Natural killer cell (primary cell): ENCODE measurements at regions not wholly inside any gene's neighbourhood (a gene's known extent, or its start where the extent isn't known, plus 50 kb on each side); places are given as distances from the start of the nearest gene placed in this dataset.

ENCODE experiments used
- ATAC-seq, 3 donors: fragments of 150-1000 bp in 2 of 3; fragments of 200-7000 bp in 1 of 3; cut with Tn5 transposase; 1 replicate in 1 of 3; 2 replicates in 2 of 3; pipeline ENCODE4 v1.10.0; 2021; ENCODE audit warnings: mild to moderate bottlenecking in 2 of 3, moderate library complexity in 2 of 3
- DNase-seq, 2 donors: peaks; one replicate each; pipeline versions ENCODE4 v3.0.0 to v3.0.0-alpha.2; 2013 to 2021; ENCODE audit warnings: mixed read lengths in 1 of 2
- H3K27ac ChIP-seq: one replicate; pipeline ENCODE4 v1.5.1; 2013; ENCODE audit warnings: mild to moderate bottlenecking, low read length
- H3K27me3 ChIP-seq: one replicate; pipeline ENCODE4 v1.6.1; 2013; ENCODE audit warnings: low read length; ENCODE audit not compliant: control insufficient read depth, insufficient read depth
- H3K36me3 ChIP-seq: one replicate; pipeline ENCODE4 v1.6.1; 2013; ENCODE audit warnings: low read length; ENCODE audit not compliant: control insufficient read depth, insufficient read depth
- H3K4me1 ChIP-seq: one replicate; pipeline ENCODE4 v1.6.1; 2013; ENCODE audit warnings: low read length; ENCODE audit not compliant: control insufficient read depth, insufficient read depth
- H3K4me3 ChIP-seq: one replicate; pipeline ENCODE4 v1.5.1; 2013; ENCODE audit warnings: low read length
- H3K9me3 ChIP-seq: one replicate; pipeline ENCODE4 v1.6.1; 2013; ENCODE audit warnings: low read length; ENCODE audit not compliant: control insufficient read depth, insufficient read depth
- H3K27ac Mint-ChIP-seq, 2 donors: one replicate each; pipeline ENCODE4 v1.8.0; 2022; ENCODE audit warnings: mild to moderate bottlenecking in 2 of 2, mixed read lengths in 2 of 2, moderate library complexity in 1 of 2
- H3K27me3 Mint-ChIP-seq, 2 donors: one replicate each; pipeline ENCODE4 v1.8.0; 2022; ENCODE audit warnings: low read depth in 2 of 2, mixed read lengths in 2 of 2
- H3K36me3 Mint-ChIP-seq: one replicate; pipeline ENCODE4 v1.8.0; 2022; ENCODE audit warnings: mixed read lengths
- H3K4me1 Mint-ChIP-seq, 2 donors: one replicate each; pipeline ENCODE4 v1.8.0; 2022; ENCODE audit warnings: mixed read lengths in 2 of 2
- H3K4me3 Mint-ChIP-seq: one replicate; pipeline ENCODE4 v1.8.0; 2022; ENCODE audit warnings: mild to moderate bottlenecking, moderate library complexity, mixed read lengths
- H3K9me3 Mint-ChIP-seq, 2 donors: one replicate each; pipeline ENCODE4 v1.8.0; 2022; ENCODE audit warnings: mixed read lengths in 2 of 2
- WGBS: methylation state at CpG from one replicate; pipeline ENCODE4 v1.1.7; 2013; ENCODE audit warnings: missing lambda C conversion rate; ENCODE audit not compliant: insufficient coverage; 5-methylcytosine and 5-hydroxymethylcytosine counted together
- intact Hi-C: fragments of 100-400 bp; cut with micrococcal nuclease; formaldehyde crosslinking; loops from one replicate; pipeline ENCODE4 v1.14.2; 2022
- TF ChIP-seq, protein P1 (sequence below): fragments of 200-600 bp; IDR thresholded peaks from one replicate; pipeline ENCODE4 v1.8.0; 2022; ENCODE audit warnings: antibody characterized with exemption

DNA sequence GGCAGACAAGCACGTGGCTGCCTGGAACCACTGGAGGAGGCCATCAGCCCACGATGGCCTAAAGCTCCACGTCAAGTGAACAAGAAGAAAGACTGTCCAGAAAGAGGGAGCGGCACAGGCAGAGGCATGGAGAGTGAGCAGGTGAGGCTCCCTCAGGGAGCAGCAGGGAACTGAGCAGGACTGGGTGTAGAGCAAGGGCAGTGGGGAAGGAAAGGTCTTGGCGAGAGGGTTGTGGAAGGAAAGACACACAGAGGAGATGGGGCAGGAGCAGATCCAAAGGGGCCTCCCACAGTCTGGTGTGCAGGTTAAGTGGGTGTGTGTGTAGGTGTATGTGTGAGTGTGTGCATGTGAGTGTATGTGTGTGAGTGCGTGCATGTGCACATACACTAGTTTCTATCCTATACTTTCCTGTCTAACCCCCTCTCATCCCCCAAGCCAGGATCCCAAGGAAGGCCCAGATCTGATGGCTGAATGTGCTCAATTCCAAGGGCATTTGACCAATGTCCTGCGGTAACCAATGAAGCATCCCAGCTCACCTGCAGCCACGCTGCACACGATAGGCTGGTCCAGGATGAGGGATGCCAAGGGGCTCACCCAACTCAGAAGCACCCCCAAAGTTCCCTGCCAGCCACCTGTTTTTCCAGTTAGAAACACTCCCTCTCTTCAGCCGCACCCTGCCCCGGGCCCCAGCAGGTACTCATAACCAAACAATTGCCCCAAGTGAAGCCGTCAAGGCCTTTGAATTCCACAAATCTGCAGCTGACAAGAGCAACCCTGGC is 262.5 kb upstream of the RAB6C start:
- Mint-ChIP-seq H3K27me3 (peaks cover 6 to 26% of the 10 kb centered on the region in 2 donors), H3K9me3 (no peaks in the 10 kb centered on the region), H3K36me3 (no peaks in the 10 kb centered on the region), H3K27ac (no peak overlapping the region), H3K4me1 (peaks cover 5 to 8% of the 10 kb centered on the region in 2 donors), H3K4me3 (no peak overlapping the region)
- TF ChIP-seq, protein P1, sequence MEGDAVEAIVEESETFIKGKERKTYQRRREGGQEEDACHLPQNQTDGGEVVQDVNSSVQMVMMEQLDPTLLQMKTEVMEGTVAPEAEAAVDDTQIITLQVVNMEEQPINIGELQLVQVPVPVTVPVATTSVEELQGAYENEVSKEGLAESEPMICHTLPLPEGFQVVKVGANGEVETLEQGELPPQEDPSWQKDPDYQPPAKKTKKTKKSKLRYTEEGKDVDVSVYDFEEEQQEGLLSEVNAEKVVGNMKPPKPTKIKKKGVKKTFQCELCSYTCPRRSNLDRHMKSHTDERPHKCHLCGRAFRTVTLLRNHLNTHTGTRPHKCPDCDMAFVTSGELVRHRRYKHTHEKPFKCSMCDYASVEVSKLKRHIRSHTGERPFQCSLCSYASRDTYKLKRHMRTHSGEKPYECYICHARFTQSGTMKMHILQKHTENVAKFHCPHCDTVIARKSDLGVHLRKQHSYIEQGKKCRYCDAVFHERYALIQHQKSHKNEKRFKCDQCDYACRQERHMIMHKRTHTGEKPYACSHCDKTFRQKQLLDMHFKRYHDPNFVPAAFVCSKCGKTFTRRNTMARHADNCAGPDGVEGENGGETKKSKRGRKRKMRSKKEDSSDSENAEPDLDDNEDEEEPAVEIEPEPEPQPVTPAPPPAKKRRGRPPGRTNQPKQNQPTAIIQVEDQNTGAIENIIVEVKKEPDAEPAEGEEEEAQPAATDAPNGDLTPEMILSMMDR, result no peak
- Histone ChIP-seq H3K27me3 (no peaks in the 10 kb centered on the region), H3K4me3 (no peak overlapping the region), H3K27ac (no peak overlapping the region), H3K9me3 (no peaks in the 10 kb centered on the region), H3K36me3 (no peaks in the 10 kb centered on the region), H3K4me1 (no peaks in the 10 kb centered on the region)
- intact Hi-C loops, result no loop called here
- 80% methylated on average over 11 of the region's 12 CpGs for WGBS
- no peak for DNase-seq
- ATAC-seq, result no peak

DNA sequence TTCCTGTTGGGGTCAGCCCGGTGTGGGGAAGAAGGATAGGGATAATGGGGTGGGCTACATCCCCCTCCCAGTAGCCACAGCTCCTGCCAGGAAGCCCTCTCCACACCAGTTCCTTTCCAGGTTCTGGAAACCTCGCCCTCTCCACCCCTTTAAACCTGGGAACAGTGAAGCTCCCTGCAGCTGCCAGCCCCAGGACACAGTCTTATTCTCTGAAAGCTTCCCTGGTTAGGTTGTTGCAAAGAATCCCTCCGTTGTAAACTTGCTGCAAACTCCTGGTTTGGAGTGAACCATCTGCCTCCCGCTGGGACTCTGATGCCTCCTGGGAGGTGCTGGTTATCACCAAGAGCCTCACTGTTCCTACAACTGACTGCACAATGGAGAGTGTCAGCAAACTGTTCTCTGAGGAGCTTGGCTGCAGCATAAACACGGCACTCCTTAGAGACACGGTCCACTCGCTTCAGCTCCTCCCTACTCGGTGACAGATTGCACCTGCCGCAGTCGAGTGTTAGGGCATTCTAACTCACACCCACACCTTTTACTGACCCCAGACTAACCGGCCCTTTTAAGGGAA is 261.8 kb upstream of the RAB6C start:
- no peak overlapping the region for H3K4me3 Mint-ChIP-seq
- Histone ChIP-seq H3K36me3 (no peaks in the 10 kb centered on the region), H3K27me3 (no peaks in the 10 kb centered on the region), H3K4me3 (no peak overlapping the region), H3K27ac (no peak overlapping the region), H3K9me3 (no peaks in the 10 kb centered on the region), H3K4me1 (no peaks in the 10 kb centered on the region)
- peaks cover 5 to 8% of the 10 kb centered on the region in 2 donors for H3K4me1 Mint-ChIP-seq
- 82% methylated on average over 11 of the region's 11 CpGs for WGBS
- intact Hi-C loops, result no loop called here
- TF ChIP-seq, protein P1, result no peak
- H3K27ac Mint-ChIP-seq, result no peak overlapping the region
- ATAC-seq, result no peak
- no peaks in the 10 kb centered on the region for H3K36me3 Mint-ChIP-seq
- peaks cover 6 to 26% of the 10 kb centered on the region in 2 donors for H3K27me3 Mint-ChIP-seq
- DNase-seq, result no peak
- H3K9me3 Mint-ChIP-seq, result no peaks in the 10 kb centered on the region

DNA sequence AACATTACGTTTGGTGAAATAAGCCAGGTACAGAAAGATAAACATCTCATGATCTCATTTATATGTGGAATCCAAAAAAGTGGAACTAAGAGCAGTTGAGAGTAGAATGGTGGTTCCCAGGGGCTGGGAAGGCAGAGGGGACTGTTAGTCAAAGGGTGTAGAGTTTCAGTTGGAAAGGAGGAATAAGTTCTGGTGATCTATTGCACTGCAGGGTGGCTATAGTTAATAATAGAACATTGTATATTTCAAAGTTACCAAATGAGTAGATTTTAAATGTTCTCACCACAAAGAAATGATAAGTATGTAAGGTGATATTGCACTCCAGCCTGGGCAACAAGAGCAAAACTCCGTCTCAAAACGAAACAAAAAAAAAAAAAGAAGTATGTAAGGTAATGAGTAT is 260.1 kb upstream of the RAB6C start:
- Histone ChIP-seq H3K36me3 (no peaks in the 10 kb centered on the region), H3K9me3 (no peaks in the 10 kb centered on the region), H3K27ac (no peak overlapping the region), H3K4me3 (no peak overlapping the region), H3K27me3 (no peaks in the 10 kb centered on the region), H3K4me1 (no peaks in the 10 kb centered on the region)
- H3K4me1 Mint-ChIP-seq, result peaks cover 5 to 8% of the 10 kb centered on the region in 2 donors
- H3K27ac Mint-ChIP-seq, result no peak overlapping the region
- no peak for ATAC-seq
- peaks cover 6 to 26% of the 10 kb centered on the region in 2 donors for H3K27me3 Mint-ChIP-seq
- no peak overlapping the region for H3K4me3 Mint-ChIP-seq
- no peak for DNase-seq
- TF ChIP-seq, protein P1, result no peak
- H3K36me3 Mint-ChIP-seq, result no peaks in the 10 kb centered on the region
- intact Hi-C loops, result no loop called here
- H3K9me3 Mint-ChIP-seq, result no peaks in the 10 kb centered on the region
- WGBS, result 60% methylated on average over 1 of the region's 3 CpGs
